NOMO-1 treated with DMSO at 0.1 percent for 48 hours (cell line): ENCODE measurements at regions not wholly inside any gene's neighbourhood (a gene's known extent, or its start where the extent isn't known, plus 50 kb on each side); places are given as distances from the start of the nearest gene placed in this dataset.
"Not testable (repeated sequence)": the region's sequence is repeated elsewhere in the genome, so short reads cannot be mapped to it uniquely, and the experiment has no call there.

Experiments used
- DNase-seq: peaks from one replicate; lab custom pipeline; 2025; ENCODE audit not compliant: unreplicated experiment; lab: John Stamatoyannopoulos, UW

DNA sequence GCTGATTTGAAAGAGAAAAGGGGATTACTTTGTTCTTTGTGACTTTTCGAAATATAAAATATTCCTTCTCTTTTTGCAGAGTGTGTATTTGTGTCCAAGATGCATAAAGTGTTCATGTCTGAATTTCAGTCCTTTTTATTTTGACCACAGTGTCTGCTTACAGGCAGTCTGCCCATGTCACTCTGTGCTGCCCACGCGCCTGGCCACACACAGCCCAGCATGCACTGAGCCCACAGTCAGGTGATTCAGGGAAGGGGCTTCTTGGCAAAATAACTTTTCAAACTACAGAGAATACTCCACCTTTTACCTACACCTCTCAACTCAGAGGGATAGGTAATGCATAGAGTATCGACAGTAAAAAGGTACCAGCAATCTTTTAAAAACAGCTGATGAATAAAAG lies 142.5 kb upstream of the TRPC4 start:
- DNase-seq = no peak

DNA sequence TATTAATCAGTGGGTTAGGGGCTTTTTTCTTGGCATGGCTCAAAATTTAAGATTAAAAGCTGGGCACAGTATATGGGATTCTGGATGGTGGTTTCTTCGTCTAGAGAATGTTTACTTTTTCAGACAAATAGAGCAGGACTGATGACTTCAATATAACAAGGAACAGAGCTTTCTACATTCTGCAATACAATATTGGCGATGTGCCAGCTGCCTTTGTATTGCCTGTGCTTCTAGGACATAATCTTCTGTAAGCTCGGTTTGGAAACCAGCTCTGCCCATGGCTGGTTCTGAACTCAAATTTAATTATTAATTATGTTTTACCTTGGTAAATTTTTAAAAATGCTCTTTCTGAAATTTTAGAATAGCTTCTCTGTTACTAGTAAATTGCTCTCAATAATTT lies 139.1 kb upstream of the TRPC4 start:
- peak; percentile 34 for DNase-seq

DNA sequence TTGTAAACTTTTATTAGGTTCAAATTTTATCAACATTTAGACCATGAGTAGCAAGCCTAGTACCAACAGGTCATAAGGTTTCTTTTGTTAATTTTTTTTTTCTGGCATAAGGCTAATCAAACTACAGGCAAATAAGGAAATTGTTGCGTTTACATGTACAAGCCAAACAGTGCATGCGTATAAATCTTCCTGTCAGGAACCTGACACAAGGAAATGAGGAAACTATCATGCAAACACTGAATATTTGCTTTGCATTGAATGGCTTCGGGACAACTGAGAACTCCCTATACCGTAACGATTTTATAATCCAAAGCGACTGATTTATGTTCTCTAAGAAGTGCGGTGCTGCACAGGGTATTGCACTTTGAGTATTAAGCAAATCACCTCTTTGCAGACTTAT lies 133.0 kb upstream of the TRPC4 start:
- DNase-seq = peak; percentile 24

DNA sequence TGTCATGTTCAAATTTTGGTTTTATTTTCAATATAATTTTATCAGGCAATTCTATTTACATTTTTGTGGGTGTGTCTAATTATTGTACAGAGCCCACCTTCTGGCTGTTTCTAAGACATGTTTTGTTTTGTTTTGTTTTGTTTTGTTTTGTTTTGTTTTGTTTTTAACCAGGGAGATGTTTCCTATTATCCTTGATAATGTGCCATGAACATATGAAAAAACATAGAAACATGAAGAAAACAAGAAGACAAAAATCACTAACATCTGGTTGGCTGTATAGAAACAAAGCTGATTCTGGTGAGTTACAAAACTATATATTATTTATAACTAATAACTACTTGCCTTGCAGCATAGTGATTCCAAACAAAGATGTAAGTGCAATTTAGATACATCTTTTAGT lies 128.1 kb upstream of the TRPC4 start:
- no peak for DNase-seq

DNA sequence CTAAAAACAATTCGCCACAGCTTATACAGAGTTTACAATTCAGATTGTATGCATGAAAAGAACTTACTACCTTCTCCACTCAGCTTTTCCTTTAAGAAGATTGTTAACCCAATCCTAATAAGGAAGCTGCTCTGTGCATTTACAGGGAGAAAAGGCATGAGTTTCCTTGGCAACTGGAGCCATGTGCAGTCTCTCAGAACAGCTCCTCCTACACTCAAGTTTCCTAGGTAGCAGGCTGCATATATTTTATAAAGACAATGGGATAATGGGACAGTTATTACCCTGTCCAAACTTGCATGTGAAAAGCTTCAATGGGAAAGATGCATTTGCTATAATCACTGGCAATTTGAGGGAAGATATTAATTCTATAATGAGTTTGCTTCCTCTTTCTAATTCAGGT lies 125.5 kb upstream of the TRPC4 start:
- no peak for DNase-seq

DNA sequence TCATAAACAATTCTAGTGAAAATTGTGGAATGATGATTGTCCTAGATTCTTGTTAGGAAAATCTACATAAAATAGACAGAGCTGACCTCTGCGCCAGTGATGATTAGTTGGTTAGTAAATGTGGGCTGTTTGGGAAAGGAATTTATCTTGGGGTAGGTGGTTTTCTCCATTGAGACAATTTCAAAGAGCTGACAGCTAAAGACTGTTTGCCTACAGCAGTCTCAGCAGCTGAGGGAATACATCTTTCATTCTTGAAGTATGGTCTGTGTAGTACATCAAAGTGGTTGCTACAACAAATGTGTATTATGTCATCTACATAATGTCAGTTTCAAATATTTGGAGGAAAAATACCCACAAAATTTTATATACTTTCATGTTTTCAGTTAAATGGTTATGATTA lies 117.2 kb upstream of the TRPC4 start:
- DNase-seq = no peak

DNA sequence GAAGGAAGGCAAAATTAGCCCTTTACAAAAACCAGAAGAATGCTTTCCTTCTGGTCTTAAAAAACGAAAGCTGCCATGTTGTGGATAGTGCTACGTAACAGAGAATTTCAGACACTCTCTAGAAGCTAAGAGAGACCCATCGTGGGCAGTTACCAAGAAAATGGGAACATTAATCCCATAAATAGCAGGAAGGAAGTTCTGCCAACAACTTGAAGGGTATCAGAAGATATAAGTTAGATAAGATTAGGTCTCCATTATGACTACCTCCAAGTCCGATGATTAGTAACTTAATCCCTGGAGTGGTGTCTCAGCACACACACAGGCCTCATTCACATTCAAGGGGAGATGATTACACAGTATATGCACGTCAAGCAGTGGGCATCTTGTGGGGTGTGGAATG lies 115.7 kb upstream of the TRPC4 start:
- DNase-seq = no peak

DNA sequence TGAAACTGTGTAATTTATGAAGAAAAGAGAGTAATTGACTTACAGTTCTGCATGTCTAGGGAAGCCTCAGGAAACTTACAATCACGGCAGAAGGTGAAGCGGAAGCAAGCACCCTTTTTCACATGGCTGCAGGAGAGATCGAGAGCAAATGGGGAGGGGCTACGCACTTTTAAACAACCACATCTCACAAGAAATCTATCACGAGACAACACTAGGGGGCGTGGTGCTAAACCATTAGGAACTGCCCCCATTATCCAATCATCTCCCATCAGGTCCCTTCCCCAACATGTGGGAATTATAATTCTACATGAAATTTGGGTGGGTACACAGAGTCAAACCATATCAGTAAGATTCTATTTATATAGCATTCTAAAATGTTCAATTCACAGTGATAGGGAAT lies 114.8 kb upstream of the TRPC4 start:
- no peak for DNase-seq

DNA sequence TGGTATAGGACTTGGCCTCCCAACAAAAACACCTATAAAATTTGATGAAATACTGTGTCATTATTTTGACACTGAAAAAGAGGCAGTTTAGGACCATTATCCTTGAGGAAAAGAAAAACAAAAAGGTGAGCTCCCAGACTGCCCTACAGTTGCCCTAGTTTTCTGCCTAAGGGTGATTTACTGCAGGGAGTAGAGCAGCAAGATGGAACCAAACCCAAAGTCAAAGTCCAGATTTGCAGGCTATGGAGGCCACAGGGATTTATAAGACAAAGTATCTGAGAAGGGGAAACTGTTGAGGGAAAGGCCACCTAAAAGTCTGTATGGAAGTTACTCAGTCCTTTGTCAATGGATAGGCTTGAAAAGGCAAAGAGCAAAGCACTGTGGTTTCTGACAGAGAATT lies 112.4 kb upstream of the TRPC4 start:
- no peak for DNase-seq

DNA sequence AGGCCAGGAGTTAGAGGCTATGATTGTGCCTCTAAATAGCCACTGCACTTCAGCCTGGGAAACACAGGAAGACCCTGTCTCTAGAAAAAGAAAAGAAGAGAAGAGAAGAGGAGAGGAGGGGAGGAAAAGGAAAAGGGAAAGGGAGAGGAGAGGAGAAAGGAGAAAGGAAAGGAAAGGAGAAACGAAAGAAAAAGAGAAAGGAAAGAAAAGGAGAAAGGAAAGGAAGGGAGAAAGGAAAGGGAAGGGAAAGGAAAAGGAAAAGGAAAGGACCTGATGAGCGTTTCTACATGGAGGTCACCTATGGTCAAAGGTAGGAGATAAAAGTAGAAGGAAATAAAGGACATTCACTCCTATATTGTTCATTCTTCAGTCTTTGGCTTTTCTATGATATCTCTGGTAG lies 109.1 kb upstream of the TRPC4 start:
- no peak for DNase-seq

DNA sequence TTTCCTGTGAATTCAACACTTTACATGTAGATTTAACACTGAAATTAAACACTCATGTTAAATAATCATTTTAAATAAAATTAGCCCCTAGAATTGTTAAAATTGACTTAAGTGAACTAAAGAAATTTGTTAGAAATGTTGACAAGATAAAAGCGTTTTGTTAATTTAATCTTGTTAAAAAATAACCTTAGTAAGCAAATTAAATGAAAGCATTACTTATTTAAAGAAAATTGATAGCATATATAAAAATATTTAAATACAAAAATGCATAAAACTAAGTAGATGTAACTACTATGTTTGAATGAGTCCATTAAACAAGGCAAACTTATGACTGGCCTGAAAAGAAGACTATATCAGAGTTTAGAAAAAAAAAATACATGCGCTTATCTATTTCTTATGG lies 99.0 kb upstream of the TRPC4 start:
- DNase-seq = no peak

DNA sequence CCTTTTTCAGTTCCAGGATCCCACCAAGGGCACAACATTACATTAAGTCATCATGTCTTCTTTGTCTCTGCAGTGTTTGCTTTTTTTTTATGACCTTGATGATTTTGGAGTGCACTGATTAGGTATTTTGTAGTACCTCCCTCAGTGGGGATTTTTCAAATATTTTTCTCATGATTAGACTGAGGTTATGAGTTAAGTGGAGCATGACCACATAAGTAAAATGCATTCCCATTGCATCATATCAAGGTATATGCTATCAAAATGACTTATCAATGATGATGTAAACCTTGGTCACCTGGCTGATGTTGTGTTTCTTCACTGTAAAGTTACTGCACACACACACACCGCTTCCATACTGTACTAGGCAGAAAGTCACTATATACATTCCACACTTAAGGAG lies 96.7 kb upstream of the TRPC4 start:
- no peak for DNase-seq

DNA sequence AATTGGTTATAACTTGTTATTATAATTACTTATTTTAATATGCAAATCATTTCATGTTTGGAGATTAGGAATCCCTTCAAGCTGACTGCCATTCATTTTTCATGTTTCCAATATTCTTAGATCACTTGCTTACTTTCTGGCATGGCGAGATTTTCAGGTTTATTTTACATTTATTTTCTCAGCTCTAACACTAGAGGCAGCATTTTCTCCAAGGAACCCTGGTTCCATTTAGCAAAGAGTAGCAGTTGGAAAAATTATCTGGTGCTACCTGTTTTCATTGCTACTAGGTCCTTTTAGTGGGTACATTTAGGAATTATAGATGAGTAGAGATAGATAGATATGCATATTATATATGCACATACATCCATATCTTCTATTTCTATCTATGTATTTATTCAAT lies 90.9 kb upstream of the TRPC4 start:
- DNase-seq = no peak

DNA sequence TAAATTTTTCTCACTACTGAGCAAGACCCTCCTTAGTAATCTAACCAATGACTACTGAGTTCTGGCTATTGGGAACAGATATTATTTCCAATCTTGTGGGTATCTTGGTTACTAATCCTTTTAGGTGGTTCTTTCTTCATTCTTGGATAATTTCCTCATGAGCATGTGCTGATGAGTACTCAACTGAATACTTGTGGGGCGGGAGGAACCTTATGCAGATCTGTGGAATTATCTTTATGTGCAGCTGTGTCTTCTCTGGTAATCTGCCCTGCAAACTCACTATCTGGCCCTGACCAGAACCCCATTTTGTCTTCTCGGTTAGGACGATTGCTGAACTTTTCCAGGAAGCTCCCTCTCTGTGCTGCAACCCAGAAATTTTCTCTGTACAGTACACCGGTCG lies 89.7 kb upstream of the TRPC4 start:
- DNase-seq = no peak

DNA sequence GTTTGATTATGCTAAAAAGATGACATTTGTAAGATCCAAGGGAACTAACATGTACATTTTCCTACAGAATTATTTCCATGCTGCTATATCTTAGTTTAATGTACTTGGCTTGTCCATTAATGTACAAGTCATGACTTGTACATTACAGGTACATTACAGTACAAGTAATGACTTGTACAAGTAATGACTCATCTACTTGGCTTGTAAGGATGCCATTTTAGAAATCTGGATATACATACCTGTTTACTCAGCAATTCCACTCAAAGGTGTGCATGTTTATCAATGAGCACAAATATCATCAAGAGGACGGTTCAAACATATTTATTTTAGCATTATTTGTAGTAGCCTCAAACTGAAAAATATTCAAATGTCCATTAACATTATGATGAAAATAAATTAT lies 87.0 kb upstream of the TRPC4 start:
- DNase-seq = no peak

DNA sequence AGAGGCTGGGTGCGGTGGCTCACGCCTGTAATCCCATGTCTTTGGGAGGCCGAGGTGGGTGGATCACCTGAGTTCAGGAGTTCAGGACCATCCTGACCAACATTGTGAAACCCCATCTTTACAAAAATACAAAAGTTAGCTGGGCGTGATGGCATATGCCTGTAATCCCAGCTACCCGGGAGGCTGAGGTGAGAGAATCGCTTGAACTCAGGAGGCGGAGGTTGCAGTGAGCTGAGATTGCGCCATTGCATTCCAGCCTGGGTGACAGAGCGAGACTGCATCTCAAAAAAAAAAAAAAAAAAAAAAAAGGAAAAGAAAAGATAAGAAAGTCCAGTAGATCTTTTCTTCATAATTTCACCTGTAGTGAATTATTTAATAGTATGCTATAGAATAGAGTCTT lies 85.0 kb upstream of the TRPC4 start:
- DNase-seq = not testable (repeated sequence)

DNA sequence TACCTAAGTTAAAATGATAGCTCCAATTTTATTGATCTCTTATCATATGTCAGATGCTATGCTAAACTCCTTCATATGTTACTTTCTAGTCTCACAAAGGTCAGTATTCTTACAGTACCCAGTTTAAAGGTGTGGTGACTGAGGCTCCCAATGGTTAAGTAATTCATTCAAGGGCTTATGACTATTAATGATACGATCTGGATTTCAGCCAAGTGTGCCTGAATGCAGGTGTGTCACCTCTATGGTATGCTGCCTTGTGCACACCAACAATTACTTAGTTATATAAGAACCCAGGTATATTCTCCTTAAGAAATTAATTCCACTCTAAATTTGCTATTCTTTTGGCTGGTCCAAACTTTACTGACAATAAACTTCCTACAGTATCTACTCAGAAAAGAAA lies 84.6 kb upstream of the TRPC4 start:
- no peak for DNase-seq

DNA sequence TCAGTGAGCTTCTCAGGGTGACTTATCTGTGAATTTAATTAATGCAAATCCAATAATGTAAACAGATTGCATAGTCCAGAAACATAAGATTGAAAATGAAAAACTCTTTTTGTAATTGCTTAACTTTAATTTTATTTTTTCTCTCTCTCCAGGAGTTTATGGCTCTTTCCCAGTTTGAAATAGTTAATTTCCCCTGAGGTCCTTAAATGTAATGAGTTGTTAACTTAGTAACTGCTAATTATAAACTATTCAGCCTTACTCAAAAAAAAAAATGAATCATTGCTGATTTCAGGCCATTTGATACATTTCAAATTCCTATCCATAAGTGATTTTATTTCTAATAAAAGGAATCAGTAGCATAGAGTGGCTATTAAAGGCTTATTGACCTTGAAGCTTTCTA lies 84.1 kb upstream of the TRPC4 start:
- DNase-seq = no peak

DNA sequence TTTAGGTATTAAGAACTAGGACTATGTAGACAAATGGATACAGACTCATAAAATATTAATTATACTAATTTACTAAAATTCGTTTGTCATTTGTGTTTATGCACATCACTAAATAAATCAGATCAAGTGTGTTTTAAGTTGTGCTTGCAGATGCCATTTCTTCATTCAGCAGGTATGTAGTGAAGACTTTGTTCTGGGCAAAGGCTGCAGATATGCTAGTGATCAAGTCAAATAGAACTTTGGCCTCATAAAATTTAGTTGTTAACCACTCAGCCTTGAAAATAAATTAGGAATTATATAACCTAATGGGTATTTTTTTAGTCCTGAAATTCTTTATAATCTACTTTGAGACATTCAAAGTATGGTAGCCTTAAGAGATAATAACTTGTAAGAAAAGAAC lies 80.4 kb upstream of the TRPC4 start:
- DNase-seq = no peak

DNA sequence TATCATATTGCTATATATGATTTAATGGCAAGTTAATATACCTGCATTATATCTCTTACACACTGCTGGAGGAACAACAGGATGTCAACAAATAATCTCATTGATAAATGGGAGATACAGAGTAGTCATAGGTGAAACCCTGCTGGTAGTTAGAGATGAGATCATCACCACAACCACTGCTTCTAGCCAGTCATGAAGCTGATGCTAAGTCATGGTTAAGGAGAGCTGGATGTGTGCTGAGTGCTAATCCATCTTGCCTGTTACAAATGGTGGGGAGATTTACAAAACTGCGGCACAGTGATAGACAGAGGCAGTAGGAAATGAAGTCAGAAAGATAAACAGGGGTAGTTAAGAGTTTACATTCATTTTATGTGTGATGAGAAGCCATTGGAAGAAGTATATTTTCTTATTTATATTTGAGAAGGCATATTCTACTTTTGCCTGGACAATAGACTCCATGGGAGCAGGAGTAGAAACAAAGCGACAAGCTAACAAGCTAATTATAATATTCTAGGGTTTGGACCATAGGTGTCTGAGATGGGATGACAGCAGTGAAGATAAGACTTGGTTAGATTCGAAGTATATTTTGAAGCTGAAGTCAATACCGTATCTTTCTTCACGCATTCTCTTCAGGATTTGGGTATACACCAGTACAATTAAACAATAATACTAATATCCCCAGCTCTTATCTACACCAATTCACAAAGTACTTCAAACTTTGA lies 78.0 kb upstream of the TRPC4 start:
- no peak for DNase-seq

DNA sequence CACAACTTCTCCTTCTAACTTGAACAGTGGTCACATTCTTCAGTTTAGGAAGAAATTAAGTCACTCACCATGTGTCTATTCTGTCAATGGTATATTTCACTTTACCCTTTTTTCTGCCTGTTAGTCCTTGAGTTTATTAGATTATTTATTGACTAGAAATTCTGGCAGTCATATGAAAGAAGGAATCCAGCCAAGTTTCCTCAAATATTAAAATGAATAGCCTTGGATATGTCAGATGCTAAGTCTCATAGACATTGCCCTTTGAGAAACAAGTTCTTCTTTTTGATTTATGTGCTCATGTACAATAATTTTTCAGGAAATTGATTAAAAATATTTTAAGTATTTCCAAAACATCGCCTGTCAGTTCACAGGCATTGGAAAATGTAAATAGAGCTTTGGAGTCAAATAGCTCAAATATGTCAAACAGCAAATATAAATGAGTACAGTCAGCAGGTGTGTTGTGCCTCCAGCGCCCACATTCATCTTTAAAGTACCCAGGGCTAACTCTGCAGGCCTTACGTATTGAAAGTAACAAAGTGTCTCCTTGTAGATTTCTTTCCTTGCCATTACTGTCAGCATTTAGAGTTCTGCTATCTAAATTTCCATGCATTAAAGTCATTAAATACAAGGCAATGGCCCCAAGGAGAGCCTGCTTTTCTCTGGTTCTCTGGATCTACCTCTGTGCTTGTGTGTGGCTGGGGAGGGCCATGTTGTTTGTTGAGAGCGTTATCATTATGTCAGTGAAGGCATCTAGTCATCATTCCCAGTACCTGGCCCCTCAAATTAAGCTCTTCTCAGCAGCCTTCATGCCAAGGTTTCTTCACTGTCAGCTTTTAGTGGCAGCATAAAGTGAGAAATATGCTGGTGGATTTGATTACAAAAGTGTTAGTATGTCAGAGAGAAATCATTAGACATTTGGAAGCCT lies 76.3 kb upstream of the TRPC4 start:
- DNase-seq = no peak

DNA sequence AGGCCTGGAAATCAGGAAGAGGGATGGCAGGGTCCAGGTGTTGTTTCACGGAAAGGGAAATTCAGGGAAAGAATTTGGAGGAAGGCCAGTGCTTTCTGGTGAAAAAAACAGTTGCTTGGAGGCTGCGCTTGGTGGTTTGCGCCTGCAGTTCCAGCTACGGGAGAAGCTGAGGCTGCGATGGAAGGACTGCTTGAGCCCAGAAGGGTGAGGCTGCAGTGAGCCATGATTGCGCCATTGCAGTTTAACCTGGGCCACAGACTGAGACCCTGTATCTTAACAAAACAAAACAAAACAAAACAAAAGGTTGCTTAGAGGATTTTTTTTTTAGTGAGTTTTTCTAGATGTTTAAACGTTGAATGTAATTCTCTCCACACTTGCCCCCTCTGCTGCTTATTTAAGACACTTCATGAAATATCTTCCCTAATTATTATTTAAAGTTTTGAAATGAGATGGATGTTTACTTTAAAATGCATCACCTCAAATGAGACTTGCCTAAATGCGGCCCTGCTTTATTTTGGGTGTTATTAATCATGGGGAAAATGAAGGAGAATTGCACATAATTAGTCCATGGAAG lies 75.4 kb upstream of the TRPC4 start:
- no peak for DNase-seq
